C1 segment of cervical spinal cord (tissue), 14 donors: ENCODE measurements at regions not wholly inside any gene's neighbourhood (a gene's known extent, or its start where the extent isn't known, plus 50 kb on each side); places are given as distances from the start of the nearest gene placed in this dataset.
"Not testable (repeated sequence)": the region's sequence is repeated elsewhere in the genome, so short reads cannot be mapped to it uniquely, and the experiment has no call there.

Experiments
- DNase-seq, 14 donors: peaks; one replicate each; lab custom pipeline; 2025; lab: John Stamatoyannopoulos, UW

DNA sequence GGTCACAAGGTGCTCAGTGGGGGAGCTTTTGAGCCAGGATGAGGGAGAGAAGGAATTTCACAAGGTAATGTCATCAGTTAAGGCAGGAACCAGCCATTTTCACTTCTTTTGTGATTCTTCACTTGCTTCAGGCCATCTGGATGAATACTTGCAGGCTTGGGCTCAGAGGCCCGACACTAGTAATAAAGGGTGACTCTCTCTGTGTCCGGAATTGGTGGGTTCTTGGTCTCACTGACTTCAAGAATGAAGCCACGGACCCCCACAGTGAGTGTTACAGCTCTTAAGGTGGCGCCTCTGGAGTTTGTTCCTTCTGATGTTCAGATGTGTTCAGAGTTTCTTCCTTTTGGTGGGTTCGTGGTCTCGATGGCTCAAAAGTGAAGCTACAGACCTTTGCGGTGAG lies 131.8 kb upstream of the RXFP2 start:
- DNase-seq = not testable (repeated sequence)

GRCh38 chr13:31608780-31609179 lies 130.5 kb upstream of the RXFP2 start:
- DNase-seq = not testable (repeated sequence)

- no peak for DNase-seq
These were observed 128.9 kb upstream of the RXFP2 start for GRCh38 chr13:31610270-31610998.

- DNase-seq = no peak
These were observed 128.1 kb upstream of the RXFP2 start for GRCh38 chr13:31611214-31611613.

- DNase-seq = no peak
These were observed 125.3 kb upstream of the RXFP2 start for GRCh38 chr13:31614073-31614472.

- no peak for DNase-seq
These were observed 124.6 kb upstream of the RXFP2 start for GRCh38 chr13:31614704-31615103.

DNA sequence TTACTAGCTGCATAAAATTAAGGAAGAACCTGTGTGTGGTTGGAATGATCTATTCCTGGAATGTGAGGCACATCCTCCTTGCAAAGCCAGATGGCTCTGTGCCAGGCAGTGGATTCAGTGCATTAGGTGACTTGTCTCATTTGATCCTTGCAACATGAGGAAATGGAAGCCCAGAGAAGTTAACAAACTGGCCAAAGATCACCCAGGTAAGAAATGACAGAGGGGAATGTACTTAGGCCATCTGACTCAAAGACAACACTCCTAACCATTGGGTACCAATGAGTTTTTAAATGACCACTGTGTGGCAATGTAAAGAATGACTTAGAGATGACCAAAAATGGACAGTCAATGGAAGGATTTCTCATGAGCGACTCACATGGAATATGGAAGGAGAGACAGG lies 114.2 kb upstream of the RXFP2 start:
- no peak for DNase-seq

DNA sequence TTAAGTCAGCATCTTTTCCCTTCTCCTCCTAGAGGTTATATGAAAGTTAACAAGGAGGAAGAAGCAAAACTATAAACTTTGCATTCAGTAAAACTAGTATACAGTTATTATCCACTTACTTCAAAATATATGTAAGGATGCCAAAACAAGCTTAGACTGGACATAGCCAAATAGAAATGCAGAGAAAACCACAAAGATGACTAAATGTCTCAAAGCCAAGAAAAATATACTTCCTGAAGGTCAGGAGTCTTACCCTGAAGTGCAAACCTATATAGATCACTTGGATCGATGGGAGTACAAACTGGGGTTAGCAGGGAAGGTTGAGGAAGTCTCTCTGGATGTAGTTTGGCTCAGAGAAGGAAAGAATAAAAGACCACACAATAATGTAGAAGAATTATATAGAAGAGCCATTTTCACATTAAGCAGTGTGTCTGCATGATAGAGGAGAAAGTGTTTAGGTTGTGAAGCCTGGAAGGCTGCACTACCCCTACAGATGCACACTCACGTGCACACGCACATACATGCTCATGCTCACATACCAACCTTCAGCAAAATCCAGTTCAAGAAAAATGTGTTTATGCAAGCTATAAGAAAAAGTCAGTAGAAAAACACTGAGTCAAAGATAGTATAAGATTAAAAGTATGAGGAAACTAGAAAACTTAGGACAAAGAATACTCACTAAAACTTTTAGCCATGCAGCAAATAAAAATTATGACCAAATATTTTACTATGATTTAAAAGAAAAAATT lies 112.1 kb upstream of the RXFP2 start:
- DNase-seq = no peak

GRCh38 chr13:31629085-31629780 lies 110.1 kb upstream of the RXFP2 start:
- DNase-seq = no peak

- no peak for DNase-seq
These were observed 108.3 kb upstream of the RXFP2 start for GRCh38 chr13:31631071-31631470.

DNA sequence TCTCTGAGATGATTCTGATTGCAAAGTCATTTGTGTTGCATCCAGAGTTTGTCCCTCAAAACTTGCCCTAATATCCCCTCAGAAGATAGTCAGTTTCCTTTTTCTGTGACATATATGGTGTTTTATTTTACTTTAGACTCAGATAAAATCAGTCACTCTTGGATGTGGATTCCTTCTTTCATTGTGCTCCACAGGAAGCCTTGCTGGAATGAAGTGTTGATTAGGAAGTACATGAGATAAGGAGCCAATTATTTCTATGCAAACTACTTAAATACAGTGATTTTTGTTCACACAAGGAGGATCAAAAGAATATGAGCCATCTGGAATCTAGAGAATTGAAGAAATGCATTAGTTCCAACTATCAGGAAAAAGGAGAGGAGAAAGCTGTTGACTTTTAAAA lies 107.6 kb upstream of the RXFP2 start:
- no peak for DNase-seq

DNA sequence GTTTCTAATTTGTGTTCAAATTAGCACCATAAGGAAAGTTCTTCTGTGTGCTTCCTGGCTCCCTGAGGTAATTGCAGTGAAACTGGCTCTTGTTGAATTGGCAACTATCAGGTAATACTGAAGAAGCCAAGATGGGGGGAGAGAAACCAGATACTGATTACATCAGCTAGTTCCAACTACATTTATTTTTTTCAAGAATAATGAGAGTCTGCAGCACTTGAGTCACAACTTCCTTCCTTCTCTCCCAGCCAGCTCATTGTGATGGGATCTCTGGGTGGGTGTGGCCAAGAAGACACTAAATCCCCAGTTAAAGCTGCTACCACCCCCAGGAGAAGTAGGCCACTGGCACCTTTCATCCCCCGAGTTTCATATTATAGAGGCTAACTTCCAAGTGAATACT lies 100.7 kb upstream of the RXFP2 start:
- DNase-seq = no peak

- DNase-seq = no peak
These were observed 99.7 kb upstream of the RXFP2 start for GRCh38 chr13:31639443-31640163.

DNA sequence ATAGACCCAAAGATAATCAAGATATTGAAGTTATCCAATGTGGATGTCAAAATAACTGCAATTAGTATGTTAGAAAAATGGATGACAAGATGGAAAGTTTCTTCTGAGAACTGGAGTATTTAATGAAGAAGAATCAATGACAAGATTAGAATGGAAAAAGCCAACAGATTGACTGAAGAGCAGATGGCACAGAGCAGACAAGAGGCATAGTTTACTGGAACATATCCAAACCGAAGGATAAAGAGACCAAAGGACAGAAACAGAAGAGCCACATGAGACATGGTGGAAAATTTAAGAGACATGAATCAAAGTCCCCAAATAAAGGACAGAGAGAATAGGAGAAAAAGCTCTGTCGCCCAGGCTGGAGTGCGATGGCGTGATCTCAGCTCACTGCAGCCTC lies 89.6 kb upstream of the RXFP2 start:
- no peak for DNase-seq

GRCh38 chr13:31653730-31654129 lies 85.6 kb upstream of the RXFP2 start:
- DNase-seq = no peak

DNA sequence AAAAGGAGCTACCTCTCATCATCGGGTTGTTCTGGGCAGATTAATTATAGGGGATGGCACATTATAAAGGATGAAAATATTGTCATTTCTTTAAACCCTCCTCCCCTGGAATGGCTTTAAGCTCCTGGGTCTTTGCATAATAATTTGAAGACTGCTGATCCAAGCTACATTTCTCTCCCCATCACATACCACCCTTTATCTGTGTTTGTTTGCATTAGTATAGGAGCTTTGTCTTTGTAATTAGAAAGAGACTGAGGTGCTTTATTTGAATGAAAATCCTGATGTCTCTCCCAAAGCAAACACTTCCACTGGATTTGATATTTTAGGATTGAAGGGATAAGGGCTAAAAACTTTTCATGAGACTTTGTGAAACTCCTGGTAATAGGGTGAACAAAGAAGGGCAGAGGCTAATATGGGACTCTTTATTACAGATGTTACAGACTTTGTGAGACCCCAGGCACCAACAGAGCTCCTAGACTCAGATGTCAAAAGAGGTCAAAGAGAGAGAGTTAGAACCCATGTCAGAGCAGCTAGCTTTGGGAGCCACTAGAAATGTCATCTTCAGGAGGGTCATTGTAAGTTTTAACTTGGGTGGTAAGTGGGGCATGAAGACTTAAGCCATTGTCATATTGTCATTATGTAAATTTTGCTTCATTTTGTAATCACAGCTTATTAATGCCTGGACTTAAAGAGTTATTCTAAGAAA lies 75.3 kb upstream of the RXFP2 start:
- DNase-seq = no peak

- DNase-seq = no peak
These were observed 68.3 kb upstream of the RXFP2 start for GRCh38 chr13:31670831-31671617.

- DNase-seq = no peak
These were observed 65.3 kb upstream of the RXFP2 start for GRCh38 chr13:31674051-31674450.

- no peak for DNase-seq
These were observed 63.8 kb upstream of the RXFP2 start for GRCh38 chr13:31675440-31675953.

- DNase-seq = no peak
These were observed 58.2 kb upstream of the RXFP2 start for GRCh38 chr13:31681133-31681532.
